Uterus (tissue), 2 donors: ENCODE measurements at regions not wholly inside any gene's neighbourhood (a gene's known extent, or its start where the extent isn't known, plus 50 kb on each side); places are given as distances from the start of the nearest gene placed in this dataset.

ENCODE experiments used
- POLR2A ChIP-seq, 2 donors: fragments of 450-650 bp; IDR thresholded peaks; one replicate each; pipeline ENCODE4 v1.6.1; 2016; ENCODE audit warnings: antibody characterized with exemption in 2 of 2, mild to moderate bottlenecking in 1 of 2, moderate library complexity in 1 of 2
- TF ChIP-seq, protein P1 (sequence below), 4 experiments: fragments of 200-600 bp in 2 of 4; fragments of 450-650 bp in 2 of 4; sonication (generic) in 2 of 4; IDR thresholded peaks; one replicate each; pipeline ENCODE4 v1.5.1; 2016 to 2019; ENCODE audit warnings: antibody characterized with exemption in 4 of 4, mild to moderate bottlenecking in 2 of 4, moderate library complexity in 1 of 4

DNA sequence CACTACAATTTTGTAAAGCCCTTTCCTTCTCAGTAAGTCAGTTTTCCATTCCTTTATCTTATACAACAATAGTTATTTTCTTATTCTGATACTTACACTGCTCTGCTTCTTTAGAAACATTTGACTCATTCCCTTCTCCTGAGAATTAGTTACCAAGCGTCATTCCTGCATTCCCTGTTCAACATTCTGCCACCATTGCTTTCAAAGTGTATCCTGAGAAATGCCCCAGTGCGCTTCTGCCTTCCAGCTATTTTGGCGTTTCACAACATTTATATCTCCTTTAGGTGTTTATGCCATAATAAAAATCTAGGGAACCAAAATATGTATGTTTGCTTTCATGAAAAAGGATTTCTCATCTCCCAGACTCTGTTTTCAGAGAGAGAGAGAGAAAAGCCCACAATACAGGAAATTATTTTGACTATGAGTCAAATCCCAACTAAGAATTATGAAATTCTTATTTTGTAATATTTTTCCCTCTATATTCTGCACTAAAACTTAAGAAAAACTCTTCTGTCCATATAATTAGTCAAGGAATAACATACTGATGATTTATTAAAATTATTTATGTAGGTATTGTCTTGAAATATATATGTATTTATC lies 118.2 kb upstream of the RAP2B start:
- TF ChIP-seq, protein P1, sequence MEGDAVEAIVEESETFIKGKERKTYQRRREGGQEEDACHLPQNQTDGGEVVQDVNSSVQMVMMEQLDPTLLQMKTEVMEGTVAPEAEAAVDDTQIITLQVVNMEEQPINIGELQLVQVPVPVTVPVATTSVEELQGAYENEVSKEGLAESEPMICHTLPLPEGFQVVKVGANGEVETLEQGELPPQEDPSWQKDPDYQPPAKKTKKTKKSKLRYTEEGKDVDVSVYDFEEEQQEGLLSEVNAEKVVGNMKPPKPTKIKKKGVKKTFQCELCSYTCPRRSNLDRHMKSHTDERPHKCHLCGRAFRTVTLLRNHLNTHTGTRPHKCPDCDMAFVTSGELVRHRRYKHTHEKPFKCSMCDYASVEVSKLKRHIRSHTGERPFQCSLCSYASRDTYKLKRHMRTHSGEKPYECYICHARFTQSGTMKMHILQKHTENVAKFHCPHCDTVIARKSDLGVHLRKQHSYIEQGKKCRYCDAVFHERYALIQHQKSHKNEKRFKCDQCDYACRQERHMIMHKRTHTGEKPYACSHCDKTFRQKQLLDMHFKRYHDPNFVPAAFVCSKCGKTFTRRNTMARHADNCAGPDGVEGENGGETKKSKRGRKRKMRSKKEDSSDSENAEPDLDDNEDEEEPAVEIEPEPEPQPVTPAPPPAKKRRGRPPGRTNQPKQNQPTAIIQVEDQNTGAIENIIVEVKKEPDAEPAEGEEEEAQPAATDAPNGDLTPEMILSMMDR (IDR thresholded peaks at IDR 0.05): no peak
- no peak for TF ChIP-seq POLR2A (IDR thresholded peaks at IDR 0.05)
